WTC11 (cell line): ENCODE measurements at regions not wholly inside any gene's neighbourhood (a gene's known extent, or its start where the extent isn't known, plus 50 kb on each side); places are given as distances from the start of the nearest gene placed in this dataset.

Experiments used
- AR ChIP-seq: fragments of 250-450 bp; sonication (Bioruptor Pico); IDR thresholded peaks from 2 replicates; pipeline ENCODE4 v1.9.0; 2021; ENCODE audit warnings: mild to moderate bottlenecking
- CTCF ChIP-seq: fragments of 200-600 bp; IDR thresholded peaks from 2 replicates; pipeline ENCODE4 v1.8.0; 2022; ENCODE audit warnings: antibody characterized with exemption
- HMGXB4 ChIP-seq: sonication (generic); formaldehyde crosslinking; IDR thresholded peaks from 2 replicates; pipeline ENCODE4 v1.8.1; 2023; ENCODE audit warnings: mild to moderate bottlenecking, moderate library complexity, missing genetic modification reagents
- MAX ChIP-seq: sonication (generic); formaldehyde crosslinking; IDR thresholded peaks from 2 replicates; pipeline ENCODE4 v1.8.0; 2022; ENCODE audit warnings: mild to moderate bottlenecking, missing genetic modification reagents
- MLX ChIP-seq: sonication (generic); formaldehyde crosslinking; IDR thresholded peaks from 2 replicates; pipeline ENCODE4 v1.8.1; 2023; ENCODE audit warnings: mild to moderate bottlenecking, missing genetic modification reagents, moderate library complexity
- NFYB ChIP-seq: sonication (generic); formaldehyde crosslinking; conservative IDR thresholded peaks from 2 replicates; pipeline ENCODE4 v1.8.0; 2022; ENCODE audit warnings: low read depth, missing genetic modification reagents
- SP1 ChIP-seq: sonication (generic); formaldehyde crosslinking; conservative IDR thresholded peaks from 2 replicates; pipeline ENCODE4 v1.8.1; 2022; ENCODE audit warnings: missing genetic modification reagents

GRCh38 chr3:113100063-113100462 is 109.3 kb downstream of the GTPBP8 start:
- TF ChIP-seq CTCF (no peak), HMGXB4 (CRISPR knock-in tag) (no peak), MAX (CRISPR knock-in tag) (no peak), NFYB (CRISPR knock-in tag) (no peak), AR (CRISPR knock-in tag) (no peak), SP1 (CRISPR knock-in tag) (no peak), MLX (CRISPR knock-in tag) (no peak)
